HCT116 (cell line): ENCODE measurements at regions not wholly inside any gene's neighbourhood (a gene's known extent, or its start where the extent isn't known, plus 50 kb on each side); places are given as distances from the start of the nearest gene placed in this dataset.

Experiments
- ATAC-seq: fragments of 200-7000 bp; cut with Tn5 transposase; 2 replicates; pipeline ENCODE4 v1.9.1; 2020; ENCODE audit warnings: mild to moderate bottlenecking, moderate library complexity
- BruUV-seq: library from RNA; stranded (reverse); fragments of 400-500 nt; replicated peaks from 2 replicates; lab custom pipeline; 2021; lab: Mats Ljungman, UMichigan
- CTCF ChIA-PET: fragments of 300-600 bp; sonication (Branson Sonifier 250); formaldehyde crosslinking; loops from one replicate; lab custom pipeline; 2021; ENCODE audit warnings: antibody characterized with exemption; lab: Charles Lee
- POLR2A ChIA-PET: fragments of 300-600, 350-600 bp; sonication (Branson Sonifier 250); formaldehyde crosslinking; loops from one replicate; lab custom pipeline; 2021; ENCODE audit warnings: antibody characterized with exemption; lab: Charles Lee
- RAD21 ChIA-PET, 2 experiments: fragments of 300-600 bp; sonication (Branson Sonifier 250); formaldehyde crosslinking; loops; one replicate each; lab custom pipeline; 2023; ENCODE audit warnings: low total read pairs in 2 of 2; ENCODE audit not compliant: uncharacterized antibody in 2 of 2, unreplicated experiment in 2 of 2, low non-redundant PET in 1 of 2; lab: Charles Lee
- DNase-seq: peaks from one replicate; pipeline ENCODE4 v3.0.0-alpha.2; 2010; ENCODE audit warnings: low read depth, low spot score
- H2AFZ ChIP-seq: fragments of 200-600 bp; shearing (Covaris generic), sonication (generic); 2 replicates; pipeline ENCODE4 v1.6.1; 2017; ENCODE audit warnings: low read depth, mixed run types, mixed read lengths, antibody characterized with exemption, low read length; ENCODE audit not compliant: poor library complexity, severe bottlenecking
- H3K27ac ChIP-seq: 2 replicates; pipeline ENCODE4 v1.5.1; 2012; ENCODE audit warnings: low read depth, low read length
- H3K27me3 ChIP-seq: fragments of 200-600 bp; sonication (generic); 2 replicates; pipeline ENCODE4 v1.6.1; 2016; ENCODE audit warnings: mixed run types, low read length, mixed read lengths; ENCODE audit not compliant: insufficient read depth
- H3K36me3 ChIP-seq, 2 experiments: fragments of 200-500 bp in 1 of 2; fragments of 200-600 bp in 1 of 2; sonication (Bioruptor generic) in 1 of 2; sonication (generic) in 1 of 2; 2 replicates each; pipeline versions ENCODE4 v1.5.1 to v1.6.1; 2014 to 2016; ENCODE audit warnings: low read length in 2 of 2, inconsistent platforms in 1 of 2, mixed read lengths in 1 of 2, mixed run types in 1 of 2; ENCODE audit not compliant: insufficient read depth in 2 of 2, control insufficient read depth in 1 of 2
- H3K4me1 ChIP-seq, 2 experiments: fragments of 200-600 bp in 1 of 2; sonication (generic) in 1 of 2; 2 replicates each; pipeline versions ENCODE4 v1.5.1 to v1.6.1; 2012 to 2017; ENCODE audit warnings: low read length in 2 of 2, inconsistent platforms in 1 of 2, mild to moderate bottlenecking in 1 of 2, mixed read lengths in 1 of 2, mixed run types in 1 of 2, moderate library complexity in 1 of 2; ENCODE audit not compliant: insufficient read depth in 2 of 2, control insufficient read depth in 1 of 2
- H3K4me2 ChIP-seq: fragments of 200-600 bp; sonication (generic); 2 replicates; pipeline ENCODE4 v1.6.1; 2017; ENCODE audit warnings: mixed run types, low read length, mixed read lengths
- H3K4me3 ChIP-seq, 2 experiments: fragments of 200-600 bp in 1 of 2; sonication (generic) in 1 of 2; replicated peaks in 1 of 2; 2 replicates each; pipeline ENCODE4 v1.5.1; 2011 to 2016; ENCODE audit warnings: low read length in 2 of 2, control low read depth in 1 of 2, low read depth in 1 of 2, mild to moderate bottlenecking in 1 of 2, mixed read lengths in 1 of 2, mixed run types in 1 of 2
- H3K79me2 ChIP-seq: fragments of 200-600 bp; sonication (generic); 2 replicates; pipeline ENCODE4 v1.6.1; 2017; ENCODE audit warnings: mild to moderate bottlenecking, mixed run types, low read length, moderate library complexity, mixed read lengths; ENCODE audit not compliant: insufficient read depth
- H3K9ac ChIP-seq: fragments of 200-600 bp; sonication (generic); 2 replicates; pipeline ENCODE4 v1.6.1; 2016; ENCODE audit warnings: low read length, mixed read lengths
- H3K9me2 ChIP-seq: fragments of 200-600 bp; sonication (generic), shearing (Covaris generic); 2 replicates; pipeline ENCODE4 v1.6.1; 2017; ENCODE audit warnings: mixed run types, mild to moderate bottlenecking, moderate library complexity; ENCODE audit not compliant: insufficient read depth
- H3K9me3 ChIP-seq, 2 experiments: fragments of 200-500 bp in 1 of 2; fragments of 200-600 bp in 1 of 2; sonication (Bioruptor generic) in 1 of 2; sonication (generic) in 1 of 2; 2 replicates each; pipeline ENCODE4 v1.6.1; 2014 to 2017; ENCODE audit warnings: low read length in 2 of 2, mixed read lengths in 2 of 2, inconsistent platforms in 1 of 2, low read depth in 1 of 2, mild to moderate bottlenecking in 1 of 2, mixed run types in 1 of 2, moderate library complexity in 1 of 2; ENCODE audit not compliant: control insufficient read depth in 1 of 2, insufficient read depth in 1 of 2
- H4K20me1 ChIP-seq: fragments of 200-600 bp; sonication (generic), shearing (Covaris generic); 2 replicates; pipeline ENCODE4 v1.6.1; 2017; ENCODE audit warnings: mixed run types, mild to moderate bottlenecking, moderate library complexity; ENCODE audit not compliant: insufficient read depth
- ATF3 ChIP-seq: IDR thresholded peaks from 2 replicates; pipeline ENCODE4 v1.6.1; 2012
- CBX3 ChIP-seq: IDR thresholded peaks from 2 replicates; pipeline ENCODE4 v1.6.1; 2012; ENCODE audit warnings: low read depth
- CEBPB ChIP-seq: IDR thresholded peaks from 2 replicates; pipeline ENCODE4 v1.6.1; 2012; ENCODE audit warnings: low read depth
- CTCF ChIP-seq, 3 experiments: fragments of 200-600 bp in 1 of 3; sonication (generic) in 1 of 3; IDR thresholded peaks in 2 of 3; conservative IDR thresholded peaks in 1 of 3; 2 replicates each; pipeline ENCODE4 v1.5.1; 2012 to 2017; ENCODE audit warnings: low read depth in 2 of 3, low read length in 2 of 3, antibody characterized with exemption in 1 of 3, borderline replicate concordance in 1 of 3, control low read depth in 1 of 3, mild to moderate bottlenecking in 1 of 3, mixed read lengths in 1 of 3, mixed run types in 1 of 3, moderate library complexity in 1 of 3; ENCODE audit not compliant: insufficient read depth in 1 of 3
- EGR1 ChIP-seq: IDR thresholded peaks from 2 replicates; pipeline ENCODE4 v1.6.1; 2012; ENCODE audit warnings: low read depth
- EZH2 ChIP-seq: fragments of 200-600 bp; sonication (generic); IDR thresholded peaks from 2 replicates; pipeline ENCODE4 v1.6.1; 2017; ENCODE audit warnings: antibody characterized with exemption, mixed run types
- EZH2phosphoT487 ChIP-seq: fragments of 200-600 bp; IDR thresholded peaks from 2 replicates; pipeline ENCODE4 v1.6.1; 2018; ENCODE audit warnings: antibody characterized with exemption, borderline replicate concordance
- JUND ChIP-seq: IDR thresholded peaks from 2 replicates; pipeline ENCODE4 v1.6.1; 2012
- POLR2A ChIP-seq: IDR thresholded peaks from 2 replicates; pipeline ENCODE4 v1.7.0; 2011; ENCODE audit warnings: borderline replicate concordance; ENCODE audit not compliant: insufficient read depth, insufficient read length; ENCODE audit errors: extremely low read depth
- POLR2AphosphoS5 ChIP-seq: IDR thresholded peaks from 2 replicates; pipeline ENCODE4 v1.6.1; 2011; ENCODE audit warnings: mild to moderate bottlenecking, low read depth, low read length, moderate library complexity
- RAD21 ChIP-seq: IDR thresholded peaks from 2 replicates; pipeline ENCODE4 v1.6.1; 2012; ENCODE audit warnings: low read depth, mild to moderate bottlenecking
- REST ChIP-seq: IDR thresholded peaks from 2 replicates; pipeline ENCODE4 v1.6.1; 2012; ENCODE audit warnings: low read depth
- SIN3A ChIP-seq: IDR thresholded peaks from 2 replicates; pipeline ENCODE4 v1.6.1; 2012; ENCODE audit warnings: low read depth
- SP1 ChIP-seq: IDR thresholded peaks from 2 replicates; pipeline ENCODE4 v1.6.1; 2012; ENCODE audit warnings: low read depth
- SRF ChIP-seq: IDR thresholded peaks from 2 replicates; pipeline ENCODE4 v1.6.1; 2012; ENCODE audit warnings: low read depth
- TCF7L2 ChIP-seq: IDR thresholded peaks from 2 replicates; pipeline ENCODE4 v1.7.0; 2011; ENCODE audit warnings: borderline replicate concordance, inconsistent platforms; ENCODE audit not compliant: insufficient read depth, insufficient read length; ENCODE audit errors: extremely low read depth
- YY1 ChIP-seq: IDR thresholded peaks from 2 replicates; pipeline ENCODE4 v1.6.1; 2011; ENCODE audit warnings: low read length, low read depth, moderate library complexity, mild to moderate bottlenecking; ENCODE audit not compliant: insufficient replicate concordance; ENCODE audit errors: extremely low read depth
- ZBTB33 ChIP-seq: IDR thresholded peaks from 2 replicates; pipeline ENCODE4 v1.6.1; 2011; ENCODE audit warnings: mild to moderate bottlenecking, low read length, moderate library complexity; ENCODE audit not compliant: insufficient replicate concordance; ENCODE audit errors: extremely low read depth
- ZFX ChIP-seq: fragments of 450-650 bp; IDR thresholded peaks from 2 replicates; pipeline ENCODE4 v1.6.1; 2017
- ZNF274 ChIP-seq: fragments of 200-500 bp; sonication (Bioruptor generic); IDR thresholded peaks from 2 replicates; pipeline ENCODE4 v1.6.1; 2014; ENCODE audit warnings: mild to moderate bottlenecking, low read depth, low read length, inconsistent platforms
- intact Hi-C: fragments of 100-400 bp; cut with micrococcal nuclease; formaldehyde crosslinking; loops from 2 replicates; pipeline ENCODE4 v1.10.0; 2022

GRCh38 chr14:28926122-28926521 lies 159.5 kb downstream of the FOXG1 start:
- DNase-seq, result no peak
- Histone ChIP-seq H3K4me3 (no peak overlapping the region), H3K4me2 (no peak overlapping the region), H3K36me3 (no peaks in the 10 kb centered on the region), H3K9me2 (no peaks in the 10 kb centered on the region), H3K9me3 (peaks cover 11 to 20% of the 10 kb centered on the region in 2 experiments; a peak in 2 of 4 replicates), H3K4me1 (no peaks in the 10 kb centered on the region), H2AFZ (no peak overlapping the region), H3K27me3 (no peaks in the 10 kb centered on the region), H3K9ac (no peak overlapping the region), H3K79me2 (no peaks in the 10 kb centered on the region), H3K27ac (no peak overlapping the region), H4K20me1 (no peaks in the 10 kb centered on the region)
- ChIA-PET RAD21 (no interaction called here), POLR2A (no interaction called here), CTCF (no interaction called here)
- no TSS peak for BruUV-seq
- TF ChIP-seq SIN3A (no peak), EGR1 (no peak), EZH2 (no peak), CTCF (IDR thresholded peaks at IDR 0.05 in 2 of 3, conservative IDR thresholded peaks at IDR 0.05 in 1 of 3; ENCODE audit: borderline replicate concordance in 1 of 3, insufficient read depth in 1 of 3, low read depth in 2 of 3, low read length in 2 of 3) (no peak), REST (no peak), SP1 (no peak), CBX3 (no peak), RAD21 (no peak), ZNF274 (no peak), ZBTB33 (no peak), TCF7L2 (no peak), ZFX (no peak), ATF3 (no peak), YY1 (no peak), CEBPB (no peak), JUND (no peak), POLR2A (no peak), POLR2AphosphoS5 (no peak), SRF (no peak), EZH2phosphoT487 (no peak)
- intact Hi-C loops, result no loop called here
- ATAC-seq, result no peak
